HS-27A (cell line): ENCODE measurements at regions not wholly inside any gene's neighbourhood (a gene's known extent, or its start where the extent isn't known, plus 50 kb on each side); places are given as distances from the start of the nearest gene placed in this dataset.

Experiments
- DNase-seq: peaks from one replicate; pipeline ENCODE4 v3.0.0-alpha.2; 2012; ENCODE audit warnings: low read depth, missing footprints

DNA sequence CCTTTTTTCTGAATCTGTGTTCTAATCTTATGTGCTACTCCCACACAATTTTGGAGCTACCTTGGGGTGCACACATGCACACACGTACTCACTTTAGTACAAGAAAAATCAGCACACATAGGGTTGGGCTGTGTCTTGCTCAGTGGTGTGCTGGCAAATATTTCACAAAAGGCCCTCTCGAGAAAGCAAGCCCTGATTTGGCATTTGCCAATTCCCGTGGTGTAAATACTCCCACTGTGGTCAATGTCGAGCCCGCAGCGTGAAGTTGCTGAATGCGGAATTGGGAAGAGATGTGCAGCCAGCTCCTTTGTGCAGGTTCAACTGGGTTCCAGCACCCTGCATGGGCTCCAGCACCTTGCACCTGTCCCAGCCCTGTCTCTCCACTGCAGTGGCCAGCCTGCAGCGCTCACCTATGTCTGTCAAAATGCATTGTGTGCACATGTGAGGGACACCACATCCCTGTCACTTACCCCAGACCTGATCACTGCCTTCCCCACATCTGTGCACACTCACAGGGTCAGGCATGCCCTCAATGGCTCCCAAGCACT is 78.4 kb upstream of the WNT4 start:
- DNase-seq, result no peak

DNA sequence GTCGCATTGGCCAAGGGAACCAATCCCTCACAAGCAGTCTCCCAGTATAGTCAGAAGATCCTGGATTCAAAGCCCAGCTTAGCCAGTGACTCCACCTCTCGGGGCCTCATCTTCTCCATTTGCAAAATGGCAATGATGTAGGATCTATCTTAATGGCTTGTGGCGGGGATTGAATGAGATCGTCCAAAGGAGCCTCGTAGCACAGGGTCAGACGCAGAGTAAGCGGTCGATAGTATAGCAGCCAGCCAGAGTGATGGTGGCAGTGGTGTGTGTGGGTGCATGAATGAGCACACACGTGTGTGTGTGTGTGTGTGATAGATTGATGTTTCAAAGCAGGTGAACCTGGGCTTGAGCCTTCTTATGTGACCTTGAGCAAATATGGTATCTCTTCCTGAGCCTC is 79.8 kb upstream of the WNT4 start:
- DNase-seq, result no peak

DNA sequence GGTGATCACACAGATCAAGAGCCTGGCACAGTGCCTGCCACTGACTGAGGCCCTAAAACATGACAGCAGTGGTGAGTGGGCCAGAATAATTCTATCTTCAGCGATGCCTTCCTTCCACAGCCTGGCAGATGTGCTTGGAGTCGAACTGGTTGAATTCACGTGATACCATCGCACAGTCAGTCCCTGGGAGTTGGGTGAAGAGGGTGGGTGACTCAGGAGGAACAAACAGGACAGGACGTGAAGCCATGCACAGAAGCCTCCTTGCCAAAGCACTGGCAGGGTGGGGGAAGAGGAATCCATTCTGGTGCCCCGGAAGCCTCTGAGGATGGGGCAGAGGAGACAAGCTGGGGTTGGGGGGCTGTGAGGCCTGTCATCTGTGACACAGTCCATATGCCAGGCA is 80.3 kb upstream of the WNT4 start:
- DNase-seq, result no peak

DNA sequence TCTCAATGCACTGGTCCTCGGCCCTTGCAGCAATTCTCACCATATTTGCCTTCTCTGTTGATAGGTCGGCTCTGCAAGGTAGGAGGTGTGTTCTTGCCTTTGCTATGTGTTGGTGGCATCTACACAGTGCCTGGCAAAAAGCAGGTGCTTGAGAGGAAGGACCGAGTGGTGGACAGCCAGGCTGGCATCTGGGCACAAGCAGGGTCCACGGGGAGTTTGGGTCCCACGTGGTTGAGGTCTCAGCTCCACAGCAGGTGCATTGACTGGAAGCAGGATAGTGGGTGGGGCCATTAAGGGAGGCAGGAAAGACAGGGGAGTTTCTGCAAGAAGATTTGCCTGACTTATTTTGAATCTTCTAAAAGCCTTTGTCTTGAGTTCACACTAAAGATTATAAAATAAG is 81.2 kb upstream of the WNT4 start:
- no peak for DNase-seq

DNA sequence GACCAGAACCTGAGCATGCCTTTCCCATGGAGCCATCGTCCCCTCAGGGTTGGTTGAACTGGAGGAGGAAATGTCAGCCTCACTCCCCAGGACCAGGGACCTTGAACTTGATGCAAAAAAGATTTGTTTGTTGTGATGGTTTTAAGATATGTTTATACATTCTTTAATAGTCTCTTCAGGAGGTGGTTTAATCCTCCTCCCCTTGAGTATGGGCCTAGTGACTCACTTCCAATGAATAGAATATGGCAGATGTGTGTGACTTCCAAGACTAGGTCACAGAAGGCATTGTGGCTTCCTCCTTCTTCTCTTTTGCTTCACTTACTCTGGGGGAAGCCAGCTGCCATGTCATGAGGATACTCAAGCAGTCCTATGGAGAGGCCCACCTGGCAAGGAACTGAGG is 81.7 kb upstream of the WNT4 start:
- no peak for DNase-seq

DNA sequence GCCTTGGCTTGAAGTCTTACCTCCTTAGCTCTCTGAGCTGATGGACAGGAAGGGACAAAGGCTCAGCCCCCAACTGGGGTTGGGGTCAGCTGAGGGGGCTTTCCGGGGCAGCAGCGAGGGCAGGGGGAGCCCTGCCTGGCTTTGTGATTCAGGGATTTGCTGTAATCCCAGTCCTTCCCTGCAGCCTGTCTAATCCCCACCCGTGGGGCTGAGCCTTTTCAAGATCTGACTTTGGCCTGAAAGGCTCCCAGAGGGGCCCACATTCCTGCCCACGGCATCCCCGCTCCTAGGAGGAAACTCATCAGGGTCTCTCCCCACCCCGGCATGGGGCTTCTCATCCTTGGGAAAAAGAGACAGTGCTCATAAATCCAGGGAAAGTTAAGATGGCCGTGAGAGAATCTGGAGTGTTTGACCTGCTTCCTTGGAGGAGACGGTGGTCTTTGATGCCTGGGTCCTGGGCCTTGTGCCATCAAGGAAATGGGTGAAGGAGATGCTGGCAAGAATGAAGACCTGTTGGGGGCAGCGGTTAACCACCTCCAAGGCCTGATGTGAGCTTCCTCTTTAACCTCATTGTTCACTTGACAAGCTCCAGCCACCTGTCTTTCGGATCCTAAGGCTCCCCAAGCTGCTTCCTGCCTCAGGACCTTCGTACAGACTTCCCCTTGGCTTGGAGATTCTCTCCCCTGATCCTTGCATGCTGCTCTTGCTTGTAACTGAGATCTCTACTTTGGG is 83.1 kb upstream of the WNT4 start:
- DNase-seq, result no peak

DNA sequence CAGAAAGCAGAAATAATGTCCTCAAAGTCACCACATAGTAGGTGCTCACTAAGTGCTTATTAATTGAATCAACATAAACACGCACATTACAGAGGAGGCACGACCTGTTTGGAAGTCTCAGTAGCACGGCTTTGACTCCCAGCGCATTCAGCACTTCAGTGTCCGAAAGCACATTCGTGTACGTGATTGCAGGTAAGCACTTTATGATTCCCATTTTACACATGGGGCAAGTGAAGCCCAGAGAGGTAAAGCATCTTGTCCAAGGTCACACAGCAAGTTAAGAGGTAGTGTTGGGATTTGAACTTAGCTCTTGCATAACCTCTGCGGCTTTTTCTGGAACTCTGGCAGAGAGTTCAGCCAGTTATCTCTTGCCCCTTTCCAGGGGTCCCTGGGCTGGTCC is 85.2 kb upstream of the WNT4 start:
- no peak for DNase-seq

DNA sequence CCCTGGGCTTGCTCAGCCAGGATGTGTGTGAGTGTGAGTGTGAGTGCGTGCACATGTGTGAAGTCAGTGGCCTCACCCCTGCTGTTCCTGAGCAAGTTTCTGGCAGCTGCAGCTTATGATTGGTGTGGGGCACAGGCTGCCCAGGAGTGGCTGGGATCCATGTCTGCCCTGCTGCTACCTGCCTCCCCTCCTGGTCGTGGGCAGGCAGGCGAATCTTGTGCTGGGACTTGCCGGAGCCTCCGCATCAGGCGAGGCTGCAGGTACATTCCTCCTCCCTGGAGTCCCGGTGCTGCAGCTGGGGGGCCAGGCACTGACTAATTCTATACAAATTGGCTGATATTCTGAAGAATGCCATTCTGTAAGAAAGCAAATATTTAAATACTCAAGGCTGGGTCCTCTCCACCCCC is 85.6 kb upstream of the WNT4 start:
- DNase-seq, result no peak

DNA sequence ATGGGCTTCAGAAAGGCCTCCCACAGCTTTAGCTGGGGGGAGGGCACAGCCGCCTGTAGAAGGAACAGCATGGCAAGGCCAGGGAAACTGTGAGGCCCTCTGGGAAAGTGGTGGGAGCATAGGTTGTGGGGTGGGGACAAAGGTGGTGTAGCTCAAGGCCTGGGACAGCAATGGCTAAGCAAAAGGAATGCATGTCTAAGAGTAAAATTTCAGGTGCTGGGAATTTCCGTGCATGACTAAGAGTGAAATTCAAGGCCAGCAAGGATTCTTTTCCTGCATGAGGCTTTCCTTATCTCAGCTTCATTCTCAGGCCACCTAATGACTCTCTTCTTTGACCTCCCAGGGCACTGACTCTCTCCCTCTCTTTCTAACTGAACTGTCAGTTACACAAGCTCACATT is 86.5 kb upstream of the WNT4 start:
- no peak for DNase-seq

DNA sequence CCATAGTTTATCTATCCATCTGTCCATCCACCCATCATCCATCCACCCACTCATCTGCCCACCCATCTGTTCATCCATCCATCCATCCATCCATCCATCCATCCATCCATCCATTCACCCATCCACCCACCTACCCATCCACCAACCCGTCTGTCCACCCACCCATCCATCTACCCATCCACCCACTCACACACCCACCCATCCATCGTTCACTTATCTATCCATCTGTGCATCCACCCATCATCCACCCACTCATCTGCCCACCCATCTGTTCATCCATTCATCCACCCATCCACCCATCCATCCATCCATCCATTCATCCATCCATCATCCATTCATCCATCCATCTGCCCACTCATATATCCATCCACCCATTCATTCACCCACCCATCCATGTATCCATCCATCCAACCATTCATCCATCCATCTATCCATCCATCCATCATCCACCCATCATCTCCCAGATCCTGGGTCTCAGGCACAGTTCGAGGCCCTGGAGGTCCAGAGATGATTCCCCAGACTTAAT is 88.2 kb upstream of the WNT4 start:
- no peak for DNase-seq

DNA sequence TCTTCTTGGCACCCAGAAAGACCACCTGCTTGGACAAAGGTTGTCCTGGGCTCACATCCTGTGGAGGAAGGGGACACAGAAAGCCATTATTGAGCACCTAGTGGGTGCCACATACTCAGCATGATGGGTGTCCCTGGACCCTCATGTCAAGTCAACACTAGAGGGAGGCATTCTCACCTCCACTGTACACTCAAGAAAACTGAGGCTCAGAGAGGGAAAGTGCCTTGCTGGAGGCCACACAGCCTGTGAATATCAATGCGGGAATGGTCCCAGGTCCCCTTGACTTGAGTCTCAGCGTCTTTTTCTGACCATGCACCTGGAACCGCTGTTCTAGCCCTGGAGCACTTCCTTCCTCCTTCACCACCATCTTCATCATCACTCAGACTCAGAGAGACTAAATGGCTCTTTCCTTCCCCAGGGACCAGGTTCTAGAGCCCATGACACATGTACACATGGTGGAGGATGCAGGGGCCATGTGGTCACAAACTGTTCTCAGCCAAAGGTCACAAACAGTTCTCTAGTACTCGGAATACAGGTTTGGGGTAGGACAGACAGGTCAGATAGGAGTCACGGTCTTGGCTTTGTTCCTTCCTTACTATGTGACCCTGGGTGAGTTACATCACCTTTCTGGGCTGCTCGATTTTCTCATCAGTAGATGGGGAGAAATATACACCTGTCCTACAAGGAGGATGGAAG is 89.2 kb upstream of the WNT4 start:
- no peak for DNase-seq

DNA sequence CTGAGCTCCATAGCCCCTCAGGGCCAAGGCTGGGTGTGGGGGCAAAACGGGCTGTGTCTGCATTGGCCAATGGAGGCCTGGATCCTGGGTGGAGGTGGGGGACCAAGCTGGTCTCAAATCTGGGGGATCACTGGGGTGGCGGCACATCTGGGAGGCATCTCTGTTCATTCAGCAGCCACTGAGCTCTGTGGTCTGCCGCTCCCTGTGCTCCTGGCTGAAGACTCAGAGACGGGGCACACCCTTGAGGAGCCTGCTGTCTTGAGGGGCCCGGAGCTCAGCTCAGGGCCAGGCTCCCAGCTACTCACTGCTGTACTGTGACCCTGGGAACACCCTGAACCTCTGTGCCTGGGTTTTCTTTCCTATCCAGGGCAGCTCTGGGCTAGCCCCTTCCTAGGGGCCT is 90.3 kb upstream of the WNT4 start:
- no peak for DNase-seq

DNA sequence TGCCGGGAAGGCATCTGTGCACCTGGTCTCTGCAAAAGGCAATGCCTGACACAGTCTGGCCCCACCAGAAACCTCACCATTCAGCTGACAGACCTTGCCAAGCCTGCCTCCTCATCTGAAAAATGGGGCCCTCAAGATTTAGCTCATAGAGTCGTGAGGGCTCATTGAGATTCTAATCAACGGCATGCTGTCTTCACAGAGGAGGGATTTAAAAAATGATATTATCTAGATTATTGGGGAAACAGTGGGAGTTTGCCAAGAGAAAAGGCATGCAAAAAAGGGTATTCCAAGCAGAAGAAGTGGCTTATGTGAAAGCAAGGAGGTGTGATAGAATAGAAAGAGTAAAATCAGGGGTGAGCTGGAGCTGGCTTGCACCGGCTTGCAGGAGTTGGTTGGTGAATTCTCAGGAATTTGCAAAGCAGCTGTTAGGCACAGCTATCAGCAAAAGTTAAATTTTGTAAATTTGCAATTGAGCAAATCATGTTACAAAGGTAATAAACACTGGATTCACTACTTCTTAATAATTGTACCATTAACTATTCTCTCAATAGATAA is 91.7 kb upstream of the WNT4 start:
- DNase-seq, result no peak

DNA sequence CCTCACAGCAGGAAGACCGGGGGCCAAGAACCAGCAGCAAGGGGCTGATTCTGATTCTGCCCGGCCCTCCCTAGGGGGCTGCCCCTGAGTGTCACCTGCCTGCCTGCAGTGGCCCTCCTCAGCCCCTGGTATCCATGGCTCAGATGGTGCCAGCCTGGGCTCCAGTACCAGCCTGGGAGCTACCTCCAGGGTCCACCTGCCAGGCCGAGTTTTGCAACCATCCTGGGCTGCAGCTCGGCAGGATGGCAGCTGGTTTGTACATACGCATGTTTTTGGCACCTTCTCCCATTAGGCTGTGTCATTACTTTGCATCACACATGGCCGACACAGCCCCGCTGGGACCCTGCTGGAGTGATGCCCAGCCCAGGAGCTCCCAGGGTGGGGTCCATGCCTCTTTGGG is 93.3 kb upstream of the WNT4 start:
- no peak for DNase-seq

DNA sequence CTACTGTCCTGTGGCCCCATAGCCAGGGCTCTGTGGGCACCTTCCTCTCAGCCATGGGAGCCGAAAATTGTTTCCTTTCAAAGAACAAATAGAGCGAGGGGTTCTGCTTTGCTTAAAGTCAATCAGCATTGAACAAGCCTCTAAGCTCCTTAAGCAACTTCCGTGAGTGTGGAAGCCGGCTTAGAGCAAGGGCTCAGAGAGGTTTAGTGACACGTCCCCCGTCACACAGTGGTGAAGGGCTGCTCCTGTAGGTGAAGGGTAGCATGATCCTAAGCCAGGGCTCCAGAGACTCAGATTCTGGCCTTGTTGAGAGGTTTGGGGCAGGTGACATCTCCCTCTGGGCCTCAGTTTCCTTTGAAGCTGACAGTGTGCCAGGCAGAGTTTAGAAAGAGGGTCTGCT is 94.0 kb upstream of the WNT4 start:
- no peak for DNase-seq

DNA sequence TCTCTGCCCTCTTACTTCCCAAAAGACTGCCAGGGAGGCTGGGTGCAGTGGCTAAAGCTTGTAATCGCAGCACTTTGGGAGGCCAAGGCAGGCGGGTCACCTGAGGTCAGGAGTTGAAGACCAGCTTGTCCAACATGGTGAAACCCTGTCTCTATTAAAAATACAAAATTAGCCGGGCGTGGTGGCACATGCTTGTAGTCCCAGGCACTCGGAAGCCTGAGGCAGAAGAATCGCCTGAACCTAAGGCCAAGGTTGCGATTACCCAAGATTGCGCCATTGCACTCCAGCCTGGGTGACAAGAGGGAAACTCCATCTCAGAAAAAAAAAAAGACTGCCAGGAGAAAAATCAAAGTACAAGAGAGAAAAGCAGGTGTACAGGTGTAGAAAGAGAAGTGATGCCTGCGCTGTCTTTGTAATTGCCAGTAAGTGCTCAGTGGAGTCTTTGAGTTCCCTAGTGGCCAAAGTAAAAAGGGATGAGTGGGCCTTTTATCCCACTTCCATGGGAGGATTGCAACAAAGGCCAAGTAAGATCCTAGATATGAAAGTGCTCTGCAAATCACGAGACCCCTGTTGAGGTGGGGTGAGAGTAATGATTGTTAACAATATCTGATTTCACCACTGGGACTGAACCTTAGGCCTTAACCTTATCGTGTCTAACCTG is 94.7 kb upstream of the WNT4 start:
- DNase-seq, result no peak

DNA sequence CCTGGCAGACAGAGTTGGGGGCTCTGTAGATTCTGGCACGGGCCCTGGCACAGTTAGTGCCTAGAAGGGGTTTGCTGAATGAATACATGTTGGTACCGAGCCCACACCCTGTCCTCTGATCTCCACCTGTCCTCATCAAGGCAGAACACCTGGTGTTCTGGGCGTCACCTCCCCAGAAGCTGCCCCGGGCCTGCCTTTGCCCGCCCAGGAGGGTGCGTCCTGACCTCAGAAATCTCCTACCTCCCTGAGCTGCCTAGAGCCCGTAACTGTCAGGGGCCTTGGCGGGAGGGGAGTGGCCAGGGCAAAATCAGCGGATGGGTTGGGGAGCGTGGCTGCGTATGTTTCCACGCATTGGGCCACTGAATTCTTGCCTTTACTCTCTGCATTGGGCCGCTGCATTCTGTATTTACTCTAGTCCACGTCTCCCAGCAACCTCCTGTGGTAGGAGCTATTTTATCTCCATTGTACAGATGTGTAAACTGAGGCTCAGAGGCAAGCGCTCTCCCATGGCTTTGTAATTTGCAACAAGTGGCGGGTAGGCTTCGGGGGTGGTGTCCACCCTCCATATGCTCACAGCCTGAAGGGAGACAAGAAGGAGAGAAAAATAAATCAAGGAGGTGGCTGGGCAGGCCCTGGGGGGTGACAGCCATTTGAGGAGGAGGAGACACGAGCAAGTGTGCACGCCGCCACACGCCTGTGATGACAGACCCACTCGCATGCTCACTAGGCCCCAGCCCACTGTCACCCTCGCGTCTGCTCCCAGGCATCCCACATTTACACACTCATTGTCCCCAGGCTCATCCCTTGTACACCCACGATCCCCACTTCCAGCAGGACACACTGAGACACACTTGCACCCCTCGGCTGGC is 95.7 kb upstream of the WNT4 start:
- DNase-seq, result no peak

DNA sequence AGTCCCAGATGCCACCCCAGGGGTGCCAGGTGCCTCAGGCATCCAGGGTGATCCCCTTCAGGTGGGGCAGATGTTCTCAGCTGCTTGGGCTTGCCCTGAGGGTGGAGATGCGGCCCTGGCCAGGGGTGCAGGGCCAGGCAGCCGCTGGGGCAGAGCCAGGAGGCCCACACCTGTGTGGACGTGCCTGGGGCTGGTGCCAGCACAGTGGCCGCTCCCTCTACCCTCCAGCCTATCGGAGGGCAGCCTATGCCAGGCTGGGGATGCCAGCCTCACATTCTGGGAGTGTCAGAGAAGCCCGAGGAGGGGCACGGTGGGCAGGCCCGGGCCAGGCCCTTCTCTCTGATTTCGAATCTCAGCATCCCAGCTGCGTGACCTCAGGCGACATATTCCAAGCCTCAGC is 96.5 kb upstream of the WNT4 start:
- no peak for DNase-seq

DNA sequence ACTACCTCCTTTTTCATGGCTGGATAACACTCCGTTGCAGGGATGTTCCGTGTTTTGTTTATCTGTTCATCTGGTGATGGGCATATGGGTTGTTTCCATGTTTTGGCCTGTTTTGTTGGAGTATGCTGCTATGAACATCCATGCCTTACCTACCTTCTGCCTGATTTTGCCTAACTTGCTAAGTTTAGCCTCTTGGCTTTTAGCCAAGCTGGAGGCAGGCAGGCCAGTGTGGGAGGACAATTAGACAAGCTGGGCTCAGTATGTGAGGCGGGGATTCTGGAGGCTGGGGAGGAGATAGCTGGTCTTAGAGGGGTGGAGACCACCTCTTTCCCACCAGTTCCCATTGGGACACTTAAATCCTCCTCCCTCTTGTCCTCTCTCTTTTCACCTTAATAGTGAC is 98.4 kb upstream of the WNT4 start:
- DNase-seq, result no peak

DNA sequence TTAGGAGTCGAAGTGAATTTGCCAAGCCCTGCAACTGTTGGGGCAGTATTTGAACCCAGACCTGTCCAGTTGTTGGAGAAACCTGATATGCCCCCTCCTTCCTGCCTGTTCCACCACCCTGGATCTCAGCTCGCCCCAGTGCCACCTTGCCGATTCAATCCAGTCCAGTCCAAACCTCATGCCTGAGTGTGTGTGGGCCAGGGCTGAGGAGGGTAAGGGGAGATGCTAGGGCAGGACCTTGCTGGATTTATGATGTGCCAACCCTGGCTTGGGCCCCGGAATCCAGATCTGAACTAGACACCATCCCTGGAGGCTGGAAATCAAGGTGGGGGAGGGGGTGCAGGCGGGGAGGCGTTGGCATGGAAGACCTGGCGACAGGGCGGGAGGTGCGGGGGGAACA is 98.9 kb upstream of the WNT4 start:
- no peak for DNase-seq

DNA sequence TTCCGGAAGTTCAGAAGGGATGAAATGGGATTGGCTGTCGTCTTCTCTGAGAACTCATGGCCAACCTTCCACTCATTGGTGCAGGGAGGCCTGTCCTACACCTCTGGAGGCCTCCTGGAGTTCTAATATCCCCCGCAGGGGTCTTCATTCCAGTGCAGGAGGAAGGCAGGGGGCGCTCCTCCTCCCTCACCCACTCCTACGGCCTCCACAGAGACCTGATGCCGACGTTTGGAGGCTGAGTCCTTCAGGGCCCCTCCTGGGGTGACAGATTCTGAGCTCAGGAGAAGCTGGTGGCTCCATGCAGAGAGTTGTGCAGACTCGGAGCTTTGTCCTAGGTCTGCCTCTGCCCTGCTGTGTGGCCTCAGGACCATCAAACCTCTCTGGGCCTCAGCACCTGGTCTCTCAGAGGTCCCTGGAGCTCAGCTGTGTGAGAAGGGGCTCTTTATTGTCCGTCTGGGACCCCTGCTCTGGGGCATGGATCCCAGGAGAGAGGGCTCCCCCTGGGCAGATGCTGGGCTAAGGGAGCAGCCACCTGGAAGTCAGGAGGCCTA is 102.3 kb upstream of the WNT4 start:
- no peak for DNase-seq
